ENCODE measurements at regions not wholly inside any gene's neighbourhood (a gene's known extent, or its start where the extent isn't known, plus 50 kb on each side); places are given as distances from the start of the nearest gene placed in this dataset.
"Not testable (repeated sequence)": the region's sequence is repeated elsewhere in the genome, so short reads cannot be mapped to it uniquely, and the experiment has no call there.

DNA sequence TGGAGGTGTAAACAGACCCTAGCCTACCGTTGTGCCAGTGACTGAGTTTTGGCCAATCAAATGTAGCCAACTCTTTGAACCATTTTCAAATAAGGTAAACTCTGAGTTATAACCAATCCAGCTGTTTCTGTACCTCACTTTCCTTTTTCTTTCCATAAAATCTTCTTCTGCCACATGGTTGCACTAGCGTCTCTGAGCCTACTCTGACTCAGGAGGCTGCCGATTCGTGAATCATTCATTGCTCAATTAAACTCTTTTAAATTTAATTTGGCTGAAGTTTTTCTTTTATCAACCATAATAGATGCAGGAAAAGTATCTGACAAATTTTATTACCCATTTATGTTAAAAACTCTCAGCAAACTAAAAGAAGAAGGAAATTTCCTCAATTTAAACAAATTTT is 111.5 kb upstream of the LYPLAL1 start:
- Mint-ChIP-seq H3K27ac (ENCODE audit: unreplicated experiment) (no peak overlapping the region), H3K9me3 (ENCODE audit: low read depth, unreplicated experiment) (no peaks in the 10 kb centered on the region), H3K27me3 (ENCODE audit: unreplicated experiment) (no peaks in the 10 kb centered on the region), H3K4me3 (ENCODE audit: low read depth, unreplicated experiment) (no peak overlapping the region), H3K4me1 (ENCODE audit: low read depth, unreplicated experiment) (peaks cover 22% of the 10 kb centered on the region), H3K36me3 (ENCODE audit: insufficient read depth, unreplicated experiment) (no peaks in the 10 kb centered on the region)
- CTCF ChIA-PET = no interaction called here
- no peak for TF ChIP-seq CTCF (IDR thresholded peaks at IDR 0.05; ENCODE audit: unreplicated experiment)
- intact Hi-C loops (cut with micrococcal nuclease; ENCODE audit: unreplicated experiment) = loop anchor here (10.0 kb wide), 1 partner anchor 503 kb away; no protein-coding TSS in a partner anchor
- no peak for DNase-seq
- BruUV-seq (replicated peaks) = no TSS peak

DNA sequence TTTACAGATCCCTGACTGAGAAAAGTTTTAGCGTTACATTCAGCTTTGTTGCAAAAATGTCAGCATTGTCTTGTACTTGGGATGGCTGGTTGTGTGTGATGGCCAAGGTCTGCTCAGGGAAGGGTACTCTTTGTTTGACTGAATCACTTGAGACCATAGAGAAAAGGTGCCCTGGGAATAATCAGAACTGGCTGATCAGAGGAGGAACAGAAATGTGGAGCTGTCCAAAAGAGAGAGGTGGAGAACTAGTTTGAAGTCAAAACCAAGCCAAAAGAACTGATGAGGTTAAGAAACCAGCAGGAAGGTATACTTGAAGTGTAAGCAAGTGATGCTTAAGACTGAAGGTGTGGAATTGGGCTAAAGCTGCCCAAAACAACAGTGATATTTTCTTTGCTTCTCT is 107.6 kb upstream of the LYPLAL1 start:
- intact Hi-C loops (cut with micrococcal nuclease; ENCODE audit: unreplicated experiment) = loop anchor here (2.0 to 10.0 kb wide), 8 partner anchors 117 to 735 kb away; no protein-coding TSS in a partner anchor
- no TSS peak for BruUV-seq (replicated peaks)
- Mint-ChIP-seq H3K36me3 (ENCODE audit: insufficient read depth, unreplicated experiment) (no peaks in the 10 kb centered on the region), H3K27me3 (ENCODE audit: unreplicated experiment) (no peaks in the 10 kb centered on the region), H3K9me3 (ENCODE audit: low read depth, unreplicated experiment) (peaks cover 8% of the 10 kb centered on the region), H3K4me1 (ENCODE audit: low read depth, unreplicated experiment) (peaks cover 16% of the 10 kb centered on the region), H3K27ac (ENCODE audit: unreplicated experiment) (peak overlapping the region; percentile 98), H3K4me3 (ENCODE audit: low read depth, unreplicated experiment) (no peak overlapping the region)
- CTCF ChIA-PET = interaction anchor here (0.9 to 2.9 kb wide), 13 partner anchors 23 to 595 kb away, joined by 3 to 21 read pairs (median 5); no protein-coding TSS in a partner anchor
- no peak for DNase-seq
- TF ChIP-seq CTCF (IDR thresholded peaks at IDR 0.05; ENCODE audit: unreplicated experiment) = no peak

- CTCF ChIA-PET = interaction anchor here (0.6 to 2.9 kb wide), 28 partner anchors 23 to 807 kb away, joined by 3 to 21 read pairs (median 4); partner anchors contain the start of genes LYPLAL1 and TGFB2
- Mint-ChIP-seq H3K4me3 (ENCODE audit: low read depth, unreplicated experiment) (no peak overlapping the region), H3K27me3 (ENCODE audit: unreplicated experiment) (no peaks in the 10 kb centered on the region)
Observed at GRCh38 chr1:219066631-219067349, 106.9 kb upstream of the LYPLAL1 start.

GRCh38 chr1:219067350-219067712 is 106.3 kb upstream of the LYPLAL1 start:
- intact Hi-C loops (cut with micrococcal nuclease; ENCODE audit: unreplicated experiment) = loop anchor here (1.0 to 10.0 kb wide), 11 partner anchors 119 to 737 kb away; no protein-coding TSS in a partner anchor
- peak overlapping the region; percentile 98 for H3K27ac Mint-ChIP-seq (ENCODE audit: unreplicated experiment)
- no TSS peak for BruUV-seq (replicated peaks)
- H3K27me3 Mint-ChIP-seq (ENCODE audit: unreplicated experiment) = no peaks in the 10 kb centered on the region
- CTCF ChIA-PET = interaction anchor here (0.5 to 2.9 kb wide), 27 partner anchors 22 to 808 kb away, joined by 3 to 21 read pairs (median 5); partner anchors contain the start of genes LYPLAL1 and TGFB2
- DNase-seq = no peak
- no peaks in the 10 kb centered on the region for H3K36me3 Mint-ChIP-seq (ENCODE audit: insufficient read depth, unreplicated experiment)
- peaks cover 16% of the 10 kb centered on the region for H3K4me1 Mint-ChIP-seq (ENCODE audit: low read depth, unreplicated experiment)
- peaks cover 8% of the 10 kb centered on the region for H3K9me3 Mint-ChIP-seq (ENCODE audit: low read depth, unreplicated experiment)
- no peak overlapping the region for H3K4me3 Mint-ChIP-seq (ENCODE audit: low read depth, unreplicated experiment)
- TF ChIP-seq CTCF (IDR thresholded peaks at IDR 0.05; ENCODE audit: unreplicated experiment) = peak; percentile 0

More at GRCh38 chr1:219066631-219067349, 106.9 kb upstream of the LYPLAL1 start:
- Mint-ChIP-seq H3K9me3 (ENCODE audit: low read depth, unreplicated experiment) (peaks cover 8% of the 10 kb centered on the region), H3K27ac (ENCODE audit: unreplicated experiment) (peak overlapping the region; percentile 98), H3K36me3 (ENCODE audit: insufficient read depth, unreplicated experiment) (no peaks in the 10 kb centered on the region), H3K4me1 (ENCODE audit: low read depth, unreplicated experiment) (peaks cover 16% of the 10 kb centered on the region)
- TF ChIP-seq CTCF (IDR thresholded peaks at IDR 0.05; ENCODE audit: unreplicated experiment) = peak; percentile 53
- BruUV-seq (replicated peaks) = no TSS peak
- DNase-seq = peak; percentile 35
- intact Hi-C loops (cut with micrococcal nuclease; ENCODE audit: unreplicated experiment) = loop anchor here (1.0 to 10.0 kb wide), 11 partner anchors 118 to 736 kb away; no protein-coding TSS in a partner anchor

GRCh38 chr1:219070395-219070794 is 103.3 kb upstream of the LYPLAL1 start:
- H3K36me3 Mint-ChIP-seq (ENCODE audit: insufficient read depth, unreplicated experiment); H3K27ac Mint-ChIP-seq (ENCODE audit: unreplicated experiment); DNase-seq; BruUV-seq (replicated peaks); H3K4me3 Mint-ChIP-seq (ENCODE audit: low read depth, unreplicated experiment); H3K9me3 Mint-ChIP-seq (ENCODE audit: low read depth, unreplicated experiment); H3K27me3 Mint-ChIP-seq (ENCODE audit: unreplicated experiment); intact Hi-C loops (cut with micrococcal nuclease; ENCODE audit: unreplicated experiment); CTCF ChIA-PET: not testable (repeated sequence)
- H3K4me1 Mint-ChIP-seq (ENCODE audit: low read depth, unreplicated experiment) = peaks cover 16% of the 10 kb centered on the region
